ENCODE measurements at regions not wholly inside any gene's neighbourhood (a gene's known extent, or its start where the extent isn't known, plus 50 kb on each side); places are given as distances from the start of the nearest gene placed in this dataset.

DNA sequence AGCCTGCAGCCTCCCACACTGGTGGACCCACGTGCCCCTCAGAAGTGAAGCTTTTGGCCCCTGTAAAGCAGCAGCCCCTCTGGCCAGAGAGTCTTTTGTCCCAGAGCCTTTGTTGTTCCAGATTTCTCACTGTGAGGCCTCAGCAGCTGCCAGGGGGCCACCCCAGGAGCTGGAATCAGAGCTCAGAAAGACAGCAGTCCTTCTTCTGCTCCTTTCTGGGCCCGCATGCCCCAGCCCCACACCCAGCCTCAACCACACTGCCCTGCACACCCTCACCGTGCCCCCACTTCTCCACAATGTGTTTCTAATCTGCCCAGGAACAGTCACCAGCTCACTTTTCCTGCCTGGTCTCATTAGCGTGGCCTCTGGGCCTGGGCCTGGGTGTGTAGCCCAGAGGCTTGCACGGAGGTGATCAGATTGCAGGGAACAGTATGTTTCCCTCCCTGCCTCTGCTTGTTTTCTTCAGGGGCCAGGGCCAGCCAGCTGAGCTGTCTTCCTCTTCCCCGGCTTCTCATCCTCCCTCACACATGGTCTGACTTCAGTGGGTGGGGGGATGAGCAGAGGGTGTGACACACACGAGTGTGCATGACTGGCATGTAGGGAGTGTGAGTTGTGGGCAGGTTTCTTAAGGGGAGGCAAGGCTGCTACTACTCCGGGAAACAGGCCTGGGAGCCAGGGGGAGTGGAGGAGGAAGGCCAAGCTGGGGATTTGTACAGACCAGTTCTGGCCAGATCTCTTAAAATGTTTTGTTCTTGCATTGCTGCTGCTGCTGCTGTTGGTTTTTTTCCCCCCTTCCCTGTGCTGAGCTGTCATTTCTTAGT, 82.5 kb upstream of the ZNF648 start (continued):
- no peak for TF ChIP-seq SETDB1 (CRISPR knock-in tag; IDR thresholded peaks at IDR 0.05; ENCODE audit: borderline replicate concordance)
- no peak for TF ChIP-seq ZNF589 (CRISPR knock-in tag; conservative IDR thresholded peaks at IDR 0.05)
- TF ChIP-seq ZBTB7A (CRISPR knock-in tag; IDR thresholded peaks at IDR 0.05) = no peak
- TF ChIP-seq ZNF687 (CRISPR knock-in tag; IDR thresholded peaks at IDR 0.05) = peak; percentile 66
- 0 out of 2 replicates have a peak, but pooled peaks have one; percentile 18 for TF ChIP-seq ZBTB38 (CRISPR knock-in tag; IDR thresholded peaks at IDR 0.05)
- no peak for TF ChIP-seq ZNF782 (CRISPR knock-in tag; IDR thresholded peaks at IDR 0.05; ENCODE audit: borderline replicate concordance)
- 0 out of 2 replicates have a peak, but pooled peaks have one; percentile 20 for TF ChIP-seq ZNF598 (CRISPR knock-in tag; IDR thresholded peaks at IDR 0.05; ENCODE audit: borderline replicate concordance)
- no peak for TF ChIP-seq PHB2 (IDR thresholded peaks at IDR 0.05; ENCODE audit: partially characterized antibody)
- peak; percentile 25; the same call in 1 of the 2 replicates for TF ChIP-seq KDM5B (CRISPR knock-in tag; IDR thresholded peaks at IDR 0.05; ENCODE audit: borderline replicate concordance)
- TF ChIP-seq ZNF564 (CRISPR knock-in tag; IDR thresholded peaks at IDR 0.05) = 0 out of 2 replicates have a peak, but pooled peaks have one; percentile 56
- TF ChIP-seq, protein P1, sequence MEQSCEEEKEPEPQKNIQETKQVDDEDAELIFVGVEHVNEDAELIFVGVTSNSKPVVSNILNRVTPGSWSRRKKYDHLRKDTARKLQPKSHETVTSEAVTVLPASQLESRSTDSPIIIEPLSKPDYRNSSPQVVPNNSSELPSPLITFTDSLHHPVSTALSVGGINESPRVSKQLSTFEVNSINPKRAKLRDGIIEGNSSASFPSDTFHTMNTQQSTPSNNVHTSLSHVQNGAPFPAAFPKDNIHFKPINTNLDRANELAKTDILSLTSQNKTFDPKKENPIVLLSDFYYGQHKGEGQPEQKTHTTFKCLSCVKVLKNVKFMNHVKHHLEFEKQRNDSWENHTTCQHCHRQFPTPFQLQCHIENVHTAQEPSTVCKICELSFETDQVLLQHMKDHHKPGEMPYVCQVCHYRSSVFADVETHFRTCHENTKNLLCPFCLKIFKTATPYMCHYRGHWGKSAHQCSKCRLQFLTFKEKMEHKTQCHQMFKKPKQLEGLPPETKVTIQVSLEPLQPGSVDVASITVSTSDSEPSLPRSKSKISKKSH (CRISPR knock-in tag; IDR thresholded peaks at IDR 0.05; ENCODE audit: borderline replicate concordance) = no peak
